ENCODE measurements at regions not wholly inside any gene's neighbourhood (a gene's known extent, or its start where the extent isn't known, plus 50 kb on each side); places are given as distances from the start of the nearest gene placed in this dataset.

DNA sequence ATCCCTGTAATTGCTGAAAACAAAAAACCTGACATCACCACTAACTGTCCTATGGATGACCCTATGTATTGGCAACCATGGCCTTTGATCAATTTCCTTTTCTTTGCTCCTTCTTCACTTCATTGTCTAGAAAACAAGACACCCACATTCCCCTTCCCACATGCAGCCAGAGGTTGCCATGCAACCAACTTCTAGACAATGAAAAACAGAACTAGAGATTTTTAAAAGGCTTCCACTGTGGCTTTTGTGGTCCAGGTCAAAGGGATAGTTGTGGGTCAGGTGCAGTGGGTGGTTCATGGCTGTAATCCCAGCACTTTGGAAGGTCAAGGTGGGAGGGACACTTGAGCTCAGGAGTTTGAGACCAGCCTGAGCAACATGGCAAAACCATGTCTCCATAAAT, 139.3 kb upstream of the DOK6 start:
- TF ChIP-seq, protein P1, sequence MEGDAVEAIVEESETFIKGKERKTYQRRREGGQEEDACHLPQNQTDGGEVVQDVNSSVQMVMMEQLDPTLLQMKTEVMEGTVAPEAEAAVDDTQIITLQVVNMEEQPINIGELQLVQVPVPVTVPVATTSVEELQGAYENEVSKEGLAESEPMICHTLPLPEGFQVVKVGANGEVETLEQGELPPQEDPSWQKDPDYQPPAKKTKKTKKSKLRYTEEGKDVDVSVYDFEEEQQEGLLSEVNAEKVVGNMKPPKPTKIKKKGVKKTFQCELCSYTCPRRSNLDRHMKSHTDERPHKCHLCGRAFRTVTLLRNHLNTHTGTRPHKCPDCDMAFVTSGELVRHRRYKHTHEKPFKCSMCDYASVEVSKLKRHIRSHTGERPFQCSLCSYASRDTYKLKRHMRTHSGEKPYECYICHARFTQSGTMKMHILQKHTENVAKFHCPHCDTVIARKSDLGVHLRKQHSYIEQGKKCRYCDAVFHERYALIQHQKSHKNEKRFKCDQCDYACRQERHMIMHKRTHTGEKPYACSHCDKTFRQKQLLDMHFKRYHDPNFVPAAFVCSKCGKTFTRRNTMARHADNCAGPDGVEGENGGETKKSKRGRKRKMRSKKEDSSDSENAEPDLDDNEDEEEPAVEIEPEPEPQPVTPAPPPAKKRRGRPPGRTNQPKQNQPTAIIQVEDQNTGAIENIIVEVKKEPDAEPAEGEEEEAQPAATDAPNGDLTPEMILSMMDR (IDR thresholded peaks at IDR 0.05) = no peak
- TF ChIP-seq EP300 (IDR thresholded peaks at IDR 0.05) (no peak), POLR2A (IDR thresholded peaks at IDR 0.05) (no peak)

Measured in upper lobe of left lung (tissue), 4 donors.